ENCODE measurements at regions not wholly inside any gene's neighbourhood (a gene's known extent, or its start where the extent isn't known, plus 50 kb on each side); places are given as distances from the start of the nearest gene placed in this dataset.

- Histone ChIP-seq H3K9me2 (replicated peaks; ENCODE audit: control insufficient read depth, low read length) (no peaks in the 10 kb centered on the region; the same call in 1 of the 2 replicates), H3K4me3 (ENCODE audit: low read length) (no peak overlapping the region), H3K27ac (ENCODE audit: low read depth, low read length) (no peak overlapping the region), H4K20me1 (ENCODE audit: control insufficient read depth, insufficient read depth, low read depth, low read length) (no peaks in the 10 kb centered on the region), H3K36me3 (ENCODE audit: control insufficient read depth, low read length) (no peaks in the 10 kb centered on the region), H3K4me2 (ENCODE audit: low read length) (no peak overlapping the region), H3F3A (ENCODE audit: control insufficient read depth, insufficient read depth) (no peaks in the 10 kb centered on the region), H3K9me3 (ENCODE audit: control insufficient read depth, insufficient read depth, low read length) (no peaks in the 10 kb centered on the region), H3K4me1 (ENCODE audit: control insufficient read depth, low read length) (no peaks in the 10 kb centered on the region), H3K27me3 (ENCODE audit: control insufficient read depth, low read length) (no peaks in the 10 kb centered on the region), H3K79me2 (ENCODE audit: control insufficient read depth, low read length) (no peaks in the 10 kb centered on the region)
- TF ChIP-seq EZH2phosphoT487 (IDR thresholded peaks at IDR 0.05; ENCODE audit: borderline replicate concordance, low read length) (no peak), CTCF (IDR thresholded peaks at IDR 0.05; ENCODE audit: low read depth, low read length, poor library complexity, severe bottlenecking) (no peak)
Measured at GRCh38 chr5:121573721-121574382, 277.8 kb upstream of the FTMT start.

GRCh38 chr5:121581588-121581987 lies 270.1 kb upstream of the FTMT start:
- TF ChIP-seq CTCF (IDR thresholded peaks at IDR 0.05; ENCODE audit: low read depth, low read length, poor library complexity, severe bottlenecking): no peak
- no peak for TF ChIP-seq EZH2phosphoT487 (IDR thresholded peaks at IDR 0.05; ENCODE audit: borderline replicate concordance, low read length)
- no peaks in the 10 kb centered on the region for H3K27me3 ChIP-seq (ENCODE audit: control insufficient read depth, low read length)

GRCh38 chr5:121596882-121597281 lies 254.8 kb upstream of the FTMT start:
- Histone ChIP-seq H3F3A (ENCODE audit: control insufficient read depth, insufficient read depth) (no peaks in the 10 kb centered on the region), H3K9me3 (ENCODE audit: control insufficient read depth, insufficient read depth, low read length) (no peaks in the 10 kb centered on the region), H3K9me2 (replicated peaks; ENCODE audit: control insufficient read depth, low read length) (no peaks in the 10 kb centered on the region), H3K4me3 (ENCODE audit: low read length) (no peak overlapping the region), H3K36me3 (ENCODE audit: control insufficient read depth, low read length) (no peaks in the 10 kb centered on the region), H3K79me2 (ENCODE audit: control insufficient read depth, low read length) (no peaks in the 10 kb centered on the region), H3K4me1 (ENCODE audit: control insufficient read depth, low read length) (no peaks in the 10 kb centered on the region), H3K4me2 (ENCODE audit: low read length) (no peak overlapping the region), H4K20me1 (ENCODE audit: control insufficient read depth, insufficient read depth, low read depth, low read length) (no peaks in the 10 kb centered on the region), H3K27me3 (ENCODE audit: control insufficient read depth, low read length) (no peaks in the 10 kb centered on the region), H3K27ac (ENCODE audit: low read depth, low read length) (no peak overlapping the region)
- TF ChIP-seq EZH2phosphoT487 (IDR thresholded peaks at IDR 0.05; ENCODE audit: borderline replicate concordance, low read length) (no peak), CTCF (IDR thresholded peaks at IDR 0.05; ENCODE audit: low read depth, low read length, poor library complexity, severe bottlenecking) (no peak)

More at GRCh38 chr5:121581588-121581987, 270.1 kb upstream of the FTMT start:
- H4K20me1 ChIP-seq (ENCODE audit: control insufficient read depth, insufficient read depth, low read depth, low read length): no peaks in the 10 kb centered on the region
- H3K36me3 ChIP-seq (ENCODE audit: control insufficient read depth, low read length): no peaks in the 10 kb centered on the region
- H3K9me2 ChIP-seq (replicated peaks; ENCODE audit: control insufficient read depth, low read length): no peaks in the 10 kb centered on the region
- H3K27ac ChIP-seq (ENCODE audit: low read depth, low read length): no peak overlapping the region
- no peak overlapping the region for H3K4me2 ChIP-seq (ENCODE audit: low read length)
- no peaks in the 10 kb centered on the region for H3K79me2 ChIP-seq (ENCODE audit: control insufficient read depth, low read length)
- no peak overlapping the region for H3K4me3 ChIP-seq (ENCODE audit: low read length)
- H3K4me1 ChIP-seq (ENCODE audit: control insufficient read depth, low read length): no peaks in the 10 kb centered on the region
- H3F3A ChIP-seq (ENCODE audit: control insufficient read depth, insufficient read depth): no peaks in the 10 kb centered on the region
- no peaks in the 10 kb centered on the region for H3K9me3 ChIP-seq (ENCODE audit: control insufficient read depth, insufficient read depth, low read length)
